ENCODE measurements at regions not wholly inside any gene's neighbourhood (a gene's known extent, or its start where the extent isn't known, plus 50 kb on each side); places are given as distances from the start of the nearest gene placed in this dataset.
"Not testable (repeated sequence)": the region's sequence is repeated elsewhere in the genome, so short reads cannot be mapped to it uniquely, and the experiment has no call there.

- no peak for FAIRE-seq
These were observed 180.1 kb downstream of the CNTN3 start for GRCh38 chr3:74434406-74434805.

GRCh38 chr3:74426571-74426970 lies 187.9 kb downstream of the CNTN3 start:
- DNase-seq (ENCODE audit: extremely low spot score, insufficient read length, low read depth), result no peak

More at GRCh38 chr3:74434406-74434805, 180.1 kb downstream of the CNTN3 start:
- DNase-seq (ENCODE audit: extremely low spot score, insufficient read length, low read depth), result no peak

GRCh38 chr3:74423867-74424266 lies 190.6 kb downstream of the CNTN3 start:
- FAIRE-seq, result no peak
- DNase-seq (ENCODE audit: extremely low spot score, insufficient read length, low read depth), result no peak

More at GRCh38 chr3:74426571-74426970, 187.9 kb downstream of the CNTN3 start:
- FAIRE-seq, result no peak

GRCh38 chr3:74420538-74421124 lies 193.8 kb downstream of the CNTN3 start:
- no peak for FAIRE-seq
- no peak for DNase-seq (ENCODE audit: extremely low spot score, insufficient read length, low read depth)

- no peak for DNase-seq (ENCODE audit: extremely low spot score, insufficient read length, low read depth)
- no peak for FAIRE-seq
These were observed 198.7 kb downstream of the CNTN3 start for GRCh38 chr3:74415731-74416130.

GRCh38 chr3:74413547-74414241 lies 200.8 kb downstream of the CNTN3 start:
- DNase-seq (ENCODE audit: extremely low spot score, insufficient read length, low read depth), result no peak
- FAIRE-seq, result no peak

GRCh38 chr3:74410276-74410941 lies 204.1 kb downstream of the CNTN3 start:
- no peak for FAIRE-seq

GRCh38 chr3:74409066-74409465 lies 205.4 kb downstream of the CNTN3 start:
- FAIRE-seq, result no peak
- no peak for DNase-seq (ENCODE audit: extremely low spot score, insufficient read length, low read depth)

More at GRCh38 chr3:74410276-74410941, 204.1 kb downstream of the CNTN3 start:
- no peak for DNase-seq (ENCODE audit: extremely low spot score, insufficient read length, low read depth)

GRCh38 chr3:74403307-74403706 lies 211.2 kb downstream of the CNTN3 start:
- no peak for FAIRE-seq
- DNase-seq (ENCODE audit: extremely low spot score, insufficient read length, low read depth), result no peak

GRCh38 chr3:74402821-74403220 lies 211.6 kb downstream of the CNTN3 start:
- no peak for FAIRE-seq
- no peak for DNase-seq (ENCODE audit: extremely low spot score, insufficient read length, low read depth)

GRCh38 chr3:74393426-74393825 lies 221.0 kb downstream of the CNTN3 start:
- FAIRE-seq, result no peak

GRCh38 chr3:74390121-74390877 lies 224.2 kb downstream of the CNTN3 start:
- FAIRE-seq, result no peak
- DNase-seq (ENCODE audit: extremely low spot score, insufficient read length, low read depth), result no peak

More at GRCh38 chr3:74393426-74393825, 221.0 kb downstream of the CNTN3 start:
- DNase-seq (ENCODE audit: extremely low spot score, insufficient read length, low read depth), result no peak

GRCh38 chr3:74387111-74387735 lies 227.2 kb downstream of the CNTN3 start:
- DNase-seq (ENCODE audit: extremely low spot score, insufficient read length, low read depth) (no peak), FAIRE-seq (no peak)

GRCh38 chr3:74384159-74384558 lies 230.3 kb downstream of the CNTN3 start:
- DNase-seq (ENCODE audit: extremely low spot score, insufficient read length, low read depth) (no peak), FAIRE-seq (no peak)

GRCh38 chr3:74377669-74378068 lies 236.8 kb downstream of the CNTN3 start:
- DNase-seq (ENCODE audit: extremely low spot score, insufficient read length, low read depth), result no peak
- no peak for FAIRE-seq

GRCh38 chr3:74376323-74376722 lies 238.1 kb downstream of the CNTN3 start:
- DNase-seq (ENCODE audit: extremely low spot score, insufficient read length, low read depth), result not testable (repeated sequence)

GRCh38 chr3:74375653-74376052 lies 238.8 kb downstream of the CNTN3 start:
- no peak for FAIRE-seq

More at GRCh38 chr3:74376323-74376722, 238.1 kb downstream of the CNTN3 start:
- FAIRE-seq, result not testable (repeated sequence)

GRCh38 chr3:74372743-74373142 lies 241.7 kb downstream of the CNTN3 start:
- FAIRE-seq (no peak), DNase-seq (ENCODE audit: extremely low spot score, insufficient read length, low read depth) (no peak)

More at GRCh38 chr3:74375653-74376052, 238.8 kb downstream of the CNTN3 start:
- no peak for DNase-seq (ENCODE audit: extremely low spot score, insufficient read length, low read depth)

GRCh38 chr3:74370342-74370741 lies 244.1 kb downstream of the CNTN3 start:
- FAIRE-seq (no peak), DNase-seq (ENCODE audit: extremely low spot score, insufficient read length, low read depth) (no peak)

- no peak for DNase-seq (ENCODE audit: extremely low spot score, insufficient read length, low read depth)
- no peak for FAIRE-seq
These were observed 248.1 kb downstream of the CNTN3 start for GRCh38 chr3:74366331-74366730.
